ENCODE measurements at regions not wholly inside any gene's neighbourhood (a gene's known extent, or its start where the extent isn't known, plus 50 kb on each side); places are given as distances from the start of the nearest gene placed in this dataset.

- TF ChIP-seq REST (IDR thresholded peaks at IDR 0.05), result no peak
- TF ChIP-seq HEYL (CRISPR knock-in tag; IDR thresholded peaks at IDR 0.05), result no peak
- TF ChIP-seq ELK1 (IDR thresholded peaks at IDR 0.05; ENCODE audit: low read depth, low read length), result no peak
- TF ChIP-seq HMGXB4 (CRISPR knock-in tag; IDR thresholded peaks at IDR 0.05; ENCODE audit: borderline replicate concordance), result no peak
- no peak for TF ChIP-seq POLR2A (IDR thresholded peaks at IDR 0.05; ENCODE audit: low read length)
- TF ChIP-seq CTCF (IDR thresholded peaks at IDR 0.05), result no peak
- TF ChIP-seq JUN (IDR thresholded peaks at IDR 0.05), result no peak
- TF ChIP-seq RFX5 (IDR thresholded peaks at IDR 0.05), result no peak
- TF ChIP-seq MYC (IDR thresholded peaks at IDR 0.05; ENCODE audit: borderline replicate concordance, low read length), result no peak
- no peak for TF ChIP-seq ESRRA (IDR thresholded peaks at IDR 0.05; ENCODE audit: borderline replicate concordance, low read length)
- no peak for TF ChIP-seq KDM1A (IDR thresholded peaks at IDR 0.05; ENCODE audit: low read depth)
- no peak for TF ChIP-seq MAX (IDR thresholded peaks at IDR 0.05)
- TF ChIP-seq PBX3 (IDR thresholded peaks at IDR 0.05), result no peak
- no peak for TF ChIP-seq USF2 (IDR thresholded peaks at IDR 0.05)
These were observed 586.3 kb downstream of the TDRD15 start for GRCh38 chr2:21710031-21710430.
